Occipital lobe (tissue), 1 donor: ENCODE measurements at regions not wholly inside any gene's neighbourhood (a gene's known extent, or its start where the extent isn't known, plus 50 kb on each side); places are given as distances from the start of the nearest gene placed in this dataset.
"Not testable (repeated sequence)": the region's sequence is repeated elsewhere in the genome, so short reads cannot be mapped to it uniquely, and the experiment has no call there.

ENCODE experiments used
- DNase-seq: peaks from one replicate; lab custom pipeline; 2025; lab: John Stamatoyannopoulos, UW

- DNase-seq: no peak
Measured at GRCh38 chr12:67533159-67533558, 115.4 kb upstream of the DYRK2 start.

GRCh38 chr12:67534046-67534445, 114.5 kb upstream of the DYRK2 start:
- DNase-seq: no peak

- DNase-seq: no peak
Measured at GRCh38 chr12:67534681-67535080, 113.9 kb upstream of the DYRK2 start.

- DNase-seq: no peak
Measured at GRCh38 chr12:67535176-67535575, 113.4 kb upstream of the DYRK2 start.

GRCh38 chr12:67535971-67536370, 112.6 kb upstream of the DYRK2 start:
- DNase-seq: no peak

GRCh38 chr12:67539329-67539728, 109.2 kb upstream of the DYRK2 start:
- DNase-seq: no peak

GRCh38 chr12:67539946-67540345, 108.6 kb upstream of the DYRK2 start:
- DNase-seq: no peak

- no peak for DNase-seq
Measured at GRCh38 chr12:67540920-67541624, 107.5 kb upstream of the DYRK2 start.

GRCh38 chr12:67541625-67541991, 106.9 kb upstream of the DYRK2 start:
- DNase-seq: no peak

- DNase-seq: no peak
Measured at GRCh38 chr12:67543021-67543770, 105.3 kb upstream of the DYRK2 start.

GRCh38 chr12:67545298-67545697, 103.2 kb upstream of the DYRK2 start:
- no peak for DNase-seq

GRCh38 chr12:67546746-67547145, 101.8 kb upstream of the DYRK2 start:
- no peak for DNase-seq

GRCh38 chr12:67555075-67555717, 93.3 kb upstream of the DYRK2 start:
- not testable (repeated sequence) for DNase-seq

GRCh38 chr12:67558775-67559174, 89.8 kb upstream of the DYRK2 start:
- no peak for DNase-seq

GRCh38 chr12:67559751-67560150, 88.8 kb upstream of the DYRK2 start:
- DNase-seq: no peak

- no peak for DNase-seq
Measured at GRCh38 chr12:67562513-67563287, 85.8 kb upstream of the DYRK2 start.

GRCh38 chr12:67568055-67568454, 80.5 kb upstream of the DYRK2 start:
- DNase-seq: no peak

- no peak for DNase-seq
Measured at GRCh38 chr12:67572492-67572891, 76.1 kb upstream of the DYRK2 start.

GRCh38 chr12:67573566-67573965, 75.0 kb upstream of the DYRK2 start:
- no peak for DNase-seq

- no peak for DNase-seq
Measured at GRCh38 chr12:67578976-67579661, 69.4 kb upstream of the DYRK2 start.

GRCh38 chr12:67579662-67580003, 68.9 kb upstream of the DYRK2 start:
- DNase-seq: no peak
